Endodermal cell (in vitro differentiated cells): ENCODE measurements at regions not wholly inside any gene's neighbourhood (a gene's known extent, or its start where the extent isn't known, plus 50 kb on each side); places are given as distances from the start of the nearest gene placed in this dataset.
A peak's percentile ranks its signal among the peaks of the same experiment; 100 is the strongest.
"Not testable (repeated sequence)": the region's sequence is repeated elsewhere in the genome, so short reads cannot be mapped to it uniquely, and the experiment has no call there.

Experiments
- DNase-seq: peaks from one replicate; pipeline ENCODE4 v3.0.0-alpha.2; 2017
- H3K27ac ChIP-seq: 2 replicates; pipeline ENCODE4 v1.5.1; 2013; ENCODE audit warnings: mild to moderate bottlenecking, low read depth, low read length, moderate library complexity
- H3K27me3 ChIP-seq: 2 replicates; pipeline ENCODE4 v1.6.1; 2013; ENCODE audit warnings: mild to moderate bottlenecking, low read length, moderate library complexity; ENCODE audit not compliant: insufficient read depth, control insufficient read depth, poor library complexity, severe bottlenecking
- H3K36me3 ChIP-seq: 2 replicates; pipeline ENCODE4 v1.7.0; 2013; ENCODE audit warnings: mild to moderate bottlenecking, low read length, moderate library complexity; ENCODE audit not compliant: control insufficient read depth, insufficient read depth
- H3K4me1 ChIP-seq: one replicate; pipeline ENCODE4 v1.7.0; 2013; ENCODE audit warnings: low read length; ENCODE audit not compliant: control insufficient read depth, insufficient read depth
- H3K4me3 ChIP-seq: 2 replicates; pipeline ENCODE4 v1.5.1; 2013; ENCODE audit warnings: mild to moderate bottlenecking, low read length, moderate library complexity
- H3K9ac ChIP-seq: 2 replicates; pipeline ENCODE4 v1.6.1; 2013; ENCODE audit warnings: mild to moderate bottlenecking, low read length, moderate library complexity; ENCODE audit not compliant: poor library complexity, severe bottlenecking; ENCODE audit errors: extremely low read depth
- H3K9me3 ChIP-seq: 2 replicates; pipeline ENCODE4 v1.6.1; 2013; ENCODE audit warnings: mild to moderate bottlenecking, low read length, moderate library complexity; ENCODE audit not compliant: control insufficient read depth
- H3K27ac Mint-ChIP-seq: 2 replicates; pipeline ENCODE4 v1.8.0; 2020; ENCODE audit warnings: mixed read lengths
- H3K27me3 Mint-ChIP-seq: 2 replicates; pipeline ENCODE4 v1.8.0; 2021; ENCODE audit warnings: mild to moderate bottlenecking, mixed read lengths; ENCODE audit not compliant: insufficient read depth
- H3K36me3 Mint-ChIP-seq: 2 replicates; pipeline ENCODE4 v1.8.0; 2020; ENCODE audit warnings: low read depth, mixed read lengths
- H3K4me1 Mint-ChIP-seq: 2 replicates; pipeline ENCODE4 v1.8.0; 2020; ENCODE audit warnings: mixed read lengths
- H3K4me3 Mint-ChIP-seq: 2 replicates; pipeline ENCODE4 v1.8.0; 2020; ENCODE audit warnings: mild to moderate bottlenecking, moderate library complexity, mixed read lengths
- H3K9me3 Mint-ChIP-seq: 2 replicates; pipeline ENCODE4 v1.8.0; 2020; ENCODE audit warnings: mild to moderate bottlenecking, mixed read lengths
- WGBS, 2 experiments: methylation state at CpG; one replicate each; pipeline versions ENCODE4 v1.1.5 to v1.1.7; 2013; ENCODE audit warnings: missing lambda C conversion rate in 2 of 2, mixed read lengths in 1 of 2; ENCODE audit not compliant: insufficient coverage in 1 of 2, insufficient read length in 1 of 2; 5-methylcytosine and 5-hydroxymethylcytosine counted together
- TF ChIP-seq, protein P1 (sequence below): fragments of 200-600 bp; sonication (generic); conservative IDR thresholded peaks from 2 replicates; pipeline ENCODE4 v1.5.0; 2021; ENCODE audit warnings: antibody characterized with exemption, mild to moderate bottlenecking

DNA sequence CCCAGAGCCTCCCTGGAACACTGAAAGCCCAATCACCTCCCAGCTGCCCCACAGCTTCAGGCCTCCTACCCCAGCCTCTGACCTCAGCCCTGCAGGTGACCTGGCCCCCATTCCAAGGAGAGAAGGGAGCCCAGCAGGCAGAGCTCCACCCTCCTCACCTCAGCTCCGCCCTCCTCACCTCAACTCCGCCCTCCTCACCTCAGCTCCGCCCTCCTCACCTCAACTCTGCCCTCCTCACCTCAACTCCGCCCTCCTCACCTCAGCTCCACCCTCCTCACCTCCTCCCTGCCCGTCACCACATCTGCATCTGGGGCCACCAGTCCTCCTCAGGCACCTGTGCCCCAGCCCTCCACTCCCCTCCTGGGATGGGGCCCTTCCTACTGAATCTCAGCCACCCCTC is 112.2 kb upstream of the SFSWAP start:
- H3K4me1 Mint-ChIP-seq: peaks cover 9% of the 10 kb centered on the region
- no peaks in the 10 kb centered on the region for H3K36me3 Mint-ChIP-seq
- no peak overlapping the region for H3K9ac ChIP-seq
- H3K9me3 ChIP-seq: no peaks in the 10 kb centered on the region
- no peaks in the 10 kb centered on the region for H3K36me3 ChIP-seq
- H3K9me3 Mint-ChIP-seq: no peaks in the 10 kb centered on the region
- H3K27me3 Mint-ChIP-seq: no peaks in the 10 kb centered on the region
- TF ChIP-seq, protein P1, sequence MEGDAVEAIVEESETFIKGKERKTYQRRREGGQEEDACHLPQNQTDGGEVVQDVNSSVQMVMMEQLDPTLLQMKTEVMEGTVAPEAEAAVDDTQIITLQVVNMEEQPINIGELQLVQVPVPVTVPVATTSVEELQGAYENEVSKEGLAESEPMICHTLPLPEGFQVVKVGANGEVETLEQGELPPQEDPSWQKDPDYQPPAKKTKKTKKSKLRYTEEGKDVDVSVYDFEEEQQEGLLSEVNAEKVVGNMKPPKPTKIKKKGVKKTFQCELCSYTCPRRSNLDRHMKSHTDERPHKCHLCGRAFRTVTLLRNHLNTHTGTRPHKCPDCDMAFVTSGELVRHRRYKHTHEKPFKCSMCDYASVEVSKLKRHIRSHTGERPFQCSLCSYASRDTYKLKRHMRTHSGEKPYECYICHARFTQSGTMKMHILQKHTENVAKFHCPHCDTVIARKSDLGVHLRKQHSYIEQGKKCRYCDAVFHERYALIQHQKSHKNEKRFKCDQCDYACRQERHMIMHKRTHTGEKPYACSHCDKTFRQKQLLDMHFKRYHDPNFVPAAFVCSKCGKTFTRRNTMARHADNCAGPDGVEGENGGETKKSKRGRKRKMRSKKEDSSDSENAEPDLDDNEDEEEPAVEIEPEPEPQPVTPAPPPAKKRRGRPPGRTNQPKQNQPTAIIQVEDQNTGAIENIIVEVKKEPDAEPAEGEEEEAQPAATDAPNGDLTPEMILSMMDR: no peak
- H3K27ac Mint-ChIP-seq: no peak overlapping the region
- WGBS, 2 experiments: 91% methylated on average over 5 of the region's 5 CpGs; no CpG with 5 or more reads in 1 of the 2 experiments
- peak; percentile 68 for DNase-seq
- no peak overlapping the region for H3K27ac ChIP-seq
- no peaks in the 10 kb centered on the region for H3K4me1 ChIP-seq
- no peak overlapping the region for H3K4me3 ChIP-seq
- H3K4me3 Mint-ChIP-seq: no peak overlapping the region
- H3K27me3 ChIP-seq: no peaks in the 10 kb centered on the region

DNA sequence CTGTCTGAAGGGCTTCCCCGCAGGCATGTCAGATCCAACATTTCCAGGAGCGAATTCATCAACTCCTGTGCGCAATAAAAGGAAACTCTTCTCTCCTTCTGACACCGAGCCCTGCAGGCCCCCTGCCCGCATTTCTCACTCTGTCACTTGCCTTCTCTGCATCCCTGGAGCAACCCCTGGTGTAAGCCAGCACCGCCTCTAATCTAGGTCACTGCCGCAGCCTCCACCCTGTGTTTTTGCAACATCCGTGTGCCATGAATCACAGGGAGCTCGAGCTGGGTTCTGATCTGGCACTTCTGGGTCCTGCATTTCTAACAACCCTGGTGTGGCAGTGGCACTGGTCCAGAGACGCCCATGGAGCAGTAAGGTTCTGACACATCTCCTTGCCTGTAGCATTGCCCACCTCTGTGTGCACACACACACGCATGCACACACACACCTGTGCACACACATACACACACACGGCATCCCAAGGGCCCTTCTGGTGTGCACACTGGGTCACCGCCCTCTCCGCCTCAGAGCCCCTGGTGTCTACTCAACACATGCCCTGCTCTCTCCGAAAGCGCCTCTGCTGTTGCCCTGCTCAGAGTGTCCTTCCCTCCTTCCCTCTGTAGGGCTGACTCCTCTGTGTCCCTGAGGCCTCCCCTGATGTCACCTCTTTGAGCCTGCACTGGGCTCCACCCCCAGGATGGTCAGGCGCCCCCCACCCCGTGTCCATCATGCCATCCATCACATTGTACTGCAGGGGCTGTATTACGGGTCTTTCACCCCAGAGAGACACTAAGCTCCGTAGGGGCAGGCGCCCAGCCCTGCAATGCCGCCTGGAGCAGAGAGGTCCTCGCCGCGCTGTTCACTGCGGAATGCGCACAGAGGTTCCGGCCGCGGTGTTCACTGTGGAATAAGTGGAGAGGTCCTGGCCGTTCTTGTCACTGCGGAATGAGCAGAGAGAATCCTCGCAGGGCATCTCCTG is 111.4 kb upstream of the SFSWAP start:
- Mint-ChIP-seq H3K27ac (no peak overlapping the region), H3K36me3 (no peaks in the 10 kb centered on the region), H3K27me3 (no peaks in the 10 kb centered on the region), H3K4me1 (peaks cover 17% of the 10 kb centered on the region), H3K9me3 (no peaks in the 10 kb centered on the region), H3K4me3 (no peak overlapping the region)
- Histone ChIP-seq H3K4me1 (no peaks in the 10 kb centered on the region), H3K9me3 (no peaks in the 10 kb centered on the region), H3K36me3 (no peaks in the 10 kb centered on the region), H3K27me3 (no peaks in the 10 kb centered on the region), H3K9ac (no peak overlapping the region), H3K4me3 (no peak overlapping the region), H3K27ac (no peak overlapping the region)
- DNase-seq: no peak
- WGBS, 2 experiments: 92 to 97% methylated on average over 25 to 33 of the region's 33 CpGs
- TF ChIP-seq, protein P1: no peak

DNA sequence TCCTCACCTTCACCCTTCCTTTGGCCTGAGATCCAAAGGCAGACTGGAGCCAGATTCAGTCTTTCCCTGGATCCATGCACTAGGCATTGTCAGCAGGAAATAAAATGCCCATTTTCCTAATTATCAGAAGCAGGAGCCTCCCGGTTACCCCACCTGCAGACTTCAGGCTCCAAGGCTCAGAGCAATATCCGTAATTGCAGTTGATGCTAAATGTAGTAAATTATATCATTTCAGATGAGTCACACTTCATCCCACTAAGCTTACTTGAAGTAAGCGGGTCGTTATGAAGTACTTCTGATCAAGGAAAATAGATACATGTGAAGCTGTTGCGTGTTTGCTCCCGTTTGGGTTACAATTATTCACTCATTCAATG is 110.7 kb upstream of the SFSWAP start:
- H3K36me3 Mint-ChIP-seq: no peaks in the 10 kb centered on the region
- WGBS, 2 experiments: 88 to 92% methylated on average over 4 to 6 of the region's 6 CpGs
- Histone ChIP-seq H3K9ac (no peak overlapping the region), H3K36me3 (no peaks in the 10 kb centered on the region), H3K4me1 (no peaks in the 10 kb centered on the region), H3K9me3 (no peaks in the 10 kb centered on the region), H3K27me3 (no peaks in the 10 kb centered on the region), H3K27ac (no peak overlapping the region), H3K4me3 (no peak overlapping the region)
- no peak overlapping the region for H3K4me3 Mint-ChIP-seq
- peaks cover 17% of the 10 kb centered on the region for H3K4me1 Mint-ChIP-seq
- TF ChIP-seq, protein P1: no peak
- H3K27me3 Mint-ChIP-seq: no peaks in the 10 kb centered on the region
- no peak for DNase-seq
- H3K9me3 Mint-ChIP-seq: no peaks in the 10 kb centered on the region
- no peak overlapping the region for H3K27ac Mint-ChIP-seq

DNA sequence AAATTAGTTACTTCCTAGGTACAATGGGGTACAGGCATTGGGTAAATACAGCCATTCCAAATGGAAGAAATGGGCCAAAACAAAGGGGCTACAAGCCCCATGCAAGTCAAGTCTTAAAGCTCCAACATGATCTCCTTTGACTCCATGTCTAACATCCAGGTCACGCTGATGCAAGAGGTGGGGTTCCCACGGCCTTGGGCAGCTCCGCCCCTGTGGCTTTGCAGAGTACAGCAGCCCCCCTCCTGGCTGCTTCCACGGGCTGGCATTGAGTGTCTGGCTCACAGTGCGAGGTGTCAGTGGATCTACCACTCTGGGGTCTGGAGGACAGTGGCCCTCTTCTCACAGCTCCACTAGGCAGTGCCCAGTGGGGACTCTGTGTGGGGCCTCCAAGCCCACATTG is 109.4 kb upstream of the SFSWAP start:
- H3K36me3 ChIP-seq, DNase-seq, H3K27ac Mint-ChIP-seq, H3K4me1 ChIP-seq, H3K27me3 Mint-ChIP-seq, H3K4me3 ChIP-seq, H3K9me3 ChIP-seq, H3K9me3 Mint-ChIP-seq, H3K4me3 Mint-ChIP-seq, H3K9ac ChIP-seq, H3K36me3 Mint-ChIP-seq, H3K27me3 ChIP-seq, H3K27ac ChIP-seq: not testable (repeated sequence)
- H3K4me1 Mint-ChIP-seq: peaks cover 17% of the 10 kb centered on the region
- 93% methylated on average over 3 to 5 of the region's 5 CpGs for WGBS, 2 experiments
